Activated CD8-positive, alpha-beta memory T cell treated with anti-CD3 and anti-CD28 coated beads for 48 hours (primary cell): ENCODE measurements at regions not wholly inside any gene's neighbourhood (a gene's known extent, or its start where the extent isn't known, plus 50 kb on each side); places are given as distances from the start of the nearest gene placed in this dataset.

ENCODE experiments used
- DNase-seq, 3 experiments: peaks; one replicate each; pipeline ENCODE4 v3.0.0-alpha.2; 2020; ENCODE audit warnings: low read depth in 2 of 3, low spot score in 2 of 3

- no peak for DNase-seq
These were observed 90.9 kb upstream of the CDH11 start for GRCh38 chr16:65212791-65213190.

- no peak for DNase-seq
These were observed 90.4 kb upstream of the CDH11 start for GRCh38 chr16:65212240-65212639.

- no peak for DNase-seq
These were observed 80.6 kb upstream of the CDH11 start for GRCh38 chr16:65202461-65202860.

GRCh38 chr16:65201511-65201910 is 79.6 kb upstream of the CDH11 start:
- DNase-seq, result no peak

- no peak for DNase-seq
These were observed 79.0 kb upstream of the CDH11 start for GRCh38 chr16:65200857-65201256.

- DNase-seq, result no peak
These were observed 78.4 kb upstream of the CDH11 start for GRCh38 chr16:65200156-65200773.

- no peak for DNase-seq
These were observed 74.7 kb upstream of the CDH11 start for GRCh38 chr16:65196420-65197075.

GRCh38 chr16:65195998-65196397 is 74.1 kb upstream of the CDH11 start:
- no peak for DNase-seq

- no peak for DNase-seq
These were observed 63.4 kb upstream of the CDH11 start for GRCh38 chr16:65185241-65185778.

- DNase-seq, result no peak
These were observed 59.3 kb upstream of the CDH11 start for GRCh38 chr16:65181071-65181561.

- no peak for DNase-seq
These were observed 56.3 kb upstream of the CDH11 start for GRCh38 chr16:65178151-65178550.

- DNase-seq, result no peak
These were observed 54.7 kb upstream of the CDH11 start for GRCh38 chr16:65176603-65177002.

GRCh38 chr16:65172356-65172755 is 50.5 kb upstream of the CDH11 start:
- DNase-seq, result no peak
